CD4-positive, alpha-beta T cell treated with Interferon alpha-2 for 1 hour (primary cell): ENCODE measurements at regions not wholly inside any gene's neighbourhood (a gene's known extent, or its start where the extent isn't known, plus 50 kb on each side); places are given as distances from the start of the nearest gene placed in this dataset.

Experiments
- DNase-seq, 2 donors: peaks; one replicate each; pipeline ENCODE4 v3.0.0-alpha.2; 2020 to 2022

GRCh38 chr1:221638595-221638994 lies 103.3 kb downstream of the DUSP10 start:
- DNase-seq: no peak

DNA sequence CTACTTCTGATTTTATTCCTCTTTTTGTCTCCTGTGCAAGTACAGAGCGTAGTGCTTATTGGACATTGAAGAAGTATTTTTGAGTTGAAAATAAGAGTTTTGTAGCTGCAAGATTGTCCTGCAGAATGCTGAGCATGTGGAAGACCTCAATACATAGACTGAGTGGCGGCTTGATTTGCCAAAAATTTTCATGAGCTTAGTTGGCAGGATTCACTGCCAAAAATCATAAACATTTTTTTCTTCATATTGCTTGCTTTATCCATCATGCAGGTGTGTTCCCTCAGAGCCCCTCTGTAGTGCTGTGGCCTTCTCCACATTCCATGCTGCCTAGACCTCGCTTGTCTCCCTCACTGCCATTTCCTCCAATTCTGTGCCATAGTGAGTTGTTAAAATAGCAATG lies 100.1 kb downstream of the DUSP10 start:
- no peak for DNase-seq

DNA sequence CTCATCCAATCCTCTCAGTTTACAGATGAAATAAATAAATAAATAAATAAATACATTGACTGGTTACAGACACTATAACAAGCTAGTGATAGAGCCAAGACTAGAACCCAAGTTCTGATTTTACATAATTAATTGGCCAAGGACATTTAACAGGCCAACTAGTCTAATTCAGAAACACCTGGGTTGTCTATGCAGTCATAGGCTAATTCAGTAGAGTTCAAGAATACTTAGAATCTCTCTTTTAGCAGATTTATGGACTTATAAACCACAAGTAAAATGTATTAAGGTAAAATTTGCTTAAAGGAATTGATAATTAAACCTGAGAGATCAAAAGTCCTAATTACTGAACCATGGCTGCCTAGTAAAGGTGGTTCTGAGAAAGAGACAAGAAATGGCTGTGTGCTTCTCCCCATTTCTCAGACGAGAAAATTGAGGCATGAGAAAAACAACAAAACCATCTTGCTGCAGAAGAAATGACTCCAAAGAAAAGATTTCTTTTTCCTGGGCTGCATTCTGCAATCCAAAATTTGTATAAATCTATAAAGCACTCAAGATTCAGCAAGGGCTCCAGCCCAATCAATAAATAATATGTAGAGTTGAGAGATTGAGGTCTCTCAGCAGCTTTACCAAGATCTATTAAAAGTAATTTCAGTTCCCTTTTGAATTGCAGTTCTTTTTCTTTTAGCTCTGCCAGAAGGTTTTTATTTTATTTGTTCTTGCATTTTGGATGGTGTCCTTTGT lies 98.3 kb downstream of the DUSP10 start:
- DNase-seq: no peak

DNA sequence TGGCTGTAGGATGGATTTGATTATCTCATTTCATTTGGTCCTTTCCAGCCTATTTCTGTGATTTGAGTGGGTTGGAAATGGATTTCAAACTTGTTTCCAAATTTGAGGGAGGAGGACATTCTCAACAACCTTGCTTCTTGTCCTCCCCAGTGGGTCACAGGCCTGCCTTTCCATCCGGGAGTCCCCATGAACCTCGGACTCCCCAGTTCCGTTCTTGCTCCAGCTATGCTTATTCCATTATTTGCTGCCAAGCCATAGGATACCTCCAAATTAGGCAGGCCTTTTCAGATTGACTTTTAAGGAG lies 97.8 kb downstream of the DUSP10 start:
- no peak for DNase-seq

DNA sequence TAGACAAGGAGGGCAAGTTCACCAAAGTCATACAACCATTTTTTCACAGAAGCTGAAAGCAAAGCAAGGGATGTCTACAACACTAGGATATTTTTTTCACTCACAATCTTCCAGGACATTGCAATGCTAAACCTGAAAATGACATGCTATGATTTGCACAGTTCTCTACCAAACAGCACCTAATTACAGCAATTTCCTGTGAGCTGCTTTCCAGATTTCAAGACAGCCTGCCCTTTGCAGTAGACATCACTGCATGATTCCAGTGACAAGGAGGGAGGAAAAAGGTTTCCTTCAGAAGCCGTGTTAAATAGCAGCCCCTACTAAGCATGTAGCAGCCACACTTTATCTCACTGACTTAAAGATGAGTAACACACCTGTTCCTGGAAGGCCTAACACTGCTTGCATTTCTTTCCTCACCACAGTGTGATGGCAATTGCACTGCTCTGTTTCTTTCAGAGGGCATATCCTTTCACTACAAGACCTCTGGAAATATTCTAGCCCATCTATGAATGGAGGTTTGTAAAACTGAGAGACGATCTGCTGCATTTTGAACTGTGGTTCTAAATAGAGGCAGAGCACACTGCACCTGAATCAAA lies 97.1 kb downstream of the DUSP10 start:
- no peak for DNase-seq

- no peak for DNase-seq
Measured at GRCh38 chr1:221648201-221648600, 93.7 kb downstream of the DUSP10 start.
